ENCODE measurements at regions not wholly inside any gene's neighbourhood (a gene's known extent, or its start where the extent isn't known, plus 50 kb on each side); places are given as distances from the start of the nearest gene placed in this dataset.

DNA sequence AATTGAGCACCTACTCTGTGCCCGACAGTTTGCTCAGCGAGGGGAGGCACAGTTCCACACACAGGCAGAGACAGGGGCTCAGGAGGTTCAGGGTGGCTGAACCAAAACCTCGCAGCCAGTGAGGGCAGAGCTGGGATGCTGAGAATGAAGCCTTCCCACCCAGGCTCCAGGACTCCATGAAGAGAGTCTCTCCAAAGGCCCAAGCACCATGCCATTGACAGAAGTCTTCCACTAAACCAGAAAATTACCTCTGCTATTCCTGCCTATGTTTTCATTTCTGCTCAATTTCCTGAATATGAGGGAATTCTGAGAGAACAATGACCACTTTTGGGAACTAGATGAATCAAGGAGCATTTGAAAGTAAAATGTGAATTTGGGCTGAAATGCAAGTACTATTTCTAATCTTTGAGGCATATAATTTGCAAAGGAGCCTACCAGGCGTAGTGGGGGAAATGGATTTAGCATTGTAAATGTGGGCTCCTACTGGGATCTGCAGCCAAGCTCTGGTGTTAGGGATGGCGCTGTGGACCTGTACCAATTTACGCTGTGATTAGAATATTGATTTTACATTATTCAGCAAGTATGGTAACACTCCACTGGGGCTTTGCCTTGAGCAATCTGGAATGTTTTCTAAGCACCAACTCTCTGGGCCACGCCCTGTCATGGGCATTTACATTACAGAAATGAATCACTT lies 91.9 kb downstream of the DRD1 start:
- TF ChIP-seq EP300 (IDR thresholded peaks at IDR 0.05) (no peak), POLR2A (IDR thresholded peaks at IDR 0.05) (no peak), POLR2AphosphoS5 (IDR thresholded peaks at IDR 0.05) (no peak)
- TF ChIP-seq, protein P1, sequence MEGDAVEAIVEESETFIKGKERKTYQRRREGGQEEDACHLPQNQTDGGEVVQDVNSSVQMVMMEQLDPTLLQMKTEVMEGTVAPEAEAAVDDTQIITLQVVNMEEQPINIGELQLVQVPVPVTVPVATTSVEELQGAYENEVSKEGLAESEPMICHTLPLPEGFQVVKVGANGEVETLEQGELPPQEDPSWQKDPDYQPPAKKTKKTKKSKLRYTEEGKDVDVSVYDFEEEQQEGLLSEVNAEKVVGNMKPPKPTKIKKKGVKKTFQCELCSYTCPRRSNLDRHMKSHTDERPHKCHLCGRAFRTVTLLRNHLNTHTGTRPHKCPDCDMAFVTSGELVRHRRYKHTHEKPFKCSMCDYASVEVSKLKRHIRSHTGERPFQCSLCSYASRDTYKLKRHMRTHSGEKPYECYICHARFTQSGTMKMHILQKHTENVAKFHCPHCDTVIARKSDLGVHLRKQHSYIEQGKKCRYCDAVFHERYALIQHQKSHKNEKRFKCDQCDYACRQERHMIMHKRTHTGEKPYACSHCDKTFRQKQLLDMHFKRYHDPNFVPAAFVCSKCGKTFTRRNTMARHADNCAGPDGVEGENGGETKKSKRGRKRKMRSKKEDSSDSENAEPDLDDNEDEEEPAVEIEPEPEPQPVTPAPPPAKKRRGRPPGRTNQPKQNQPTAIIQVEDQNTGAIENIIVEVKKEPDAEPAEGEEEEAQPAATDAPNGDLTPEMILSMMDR (IDR thresholded peaks at IDR 0.05), result no peak

DNA sequence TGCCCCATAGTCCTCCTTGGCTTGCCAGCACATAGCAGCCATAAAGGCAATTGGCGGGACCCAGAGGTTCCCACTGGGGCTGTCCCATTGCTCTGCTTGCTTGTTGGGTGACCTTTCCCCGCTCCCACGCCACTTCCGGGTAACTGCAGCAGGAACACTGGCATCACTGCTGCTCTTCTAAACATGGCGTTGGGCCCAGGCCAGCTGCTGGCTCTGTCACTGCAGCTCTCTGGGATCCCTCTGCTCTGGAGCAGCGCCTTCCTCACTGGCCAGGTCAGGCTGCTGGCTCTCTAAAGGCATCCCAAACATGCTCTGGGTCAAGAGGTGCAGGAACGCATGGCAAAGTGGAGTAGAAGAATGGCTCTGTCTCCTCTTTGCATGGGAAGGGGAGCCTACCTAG lies 92.9 kb downstream of the DRD1 start:
- TF ChIP-seq POLR2A (IDR thresholded peaks at IDR 0.05) (no peak), EP300 (IDR thresholded peaks at IDR 0.05) (no peak), POLR2AphosphoS5 (IDR thresholded peaks at IDR 0.05) (no peak)
- TF ChIP-seq, protein P1 (IDR thresholded peaks at IDR 0.05), result no peak
- Histone ChIP-seq H3K27ac (no peak overlapping the region), H3K4me1 (no peaks in the 10 kb centered on the region), H3K4me3 (no peak overlapping the region), H3K9me3 (no peaks in the 10 kb centered on the region), H3K36me3 (no peaks in the 10 kb centered on the region), H3K27me3 (no peaks in the 10 kb centered on the region)
- no peak for DNase-seq
- intact Hi-C loops (cut with DNase I), result no loop called here
- 51 to 75% methylated on average over 7 of the region's 7 CpGs for WGBS, 2 donors

More for the DNA sequence above, 91.9 kb downstream of the DRD1 start:
- WGBS, 2 donors, result 90 to 91% methylated on average over 7 of the region's 7 CpGs
- Histone ChIP-seq H3K4me1 (no peaks in the 10 kb centered on the region), H3K27me3 (no peaks in the 10 kb centered on the region), H3K4me3 (no peak overlapping the region), H3K36me3 (no peaks in the 10 kb centered on the region), H3K9me3 (no peaks in the 10 kb centered on the region), H3K27ac (no peak overlapping the region)
- intact Hi-C loops (cut with DNase I), result no loop called here
- DNase-seq, result no peak

DNA sequence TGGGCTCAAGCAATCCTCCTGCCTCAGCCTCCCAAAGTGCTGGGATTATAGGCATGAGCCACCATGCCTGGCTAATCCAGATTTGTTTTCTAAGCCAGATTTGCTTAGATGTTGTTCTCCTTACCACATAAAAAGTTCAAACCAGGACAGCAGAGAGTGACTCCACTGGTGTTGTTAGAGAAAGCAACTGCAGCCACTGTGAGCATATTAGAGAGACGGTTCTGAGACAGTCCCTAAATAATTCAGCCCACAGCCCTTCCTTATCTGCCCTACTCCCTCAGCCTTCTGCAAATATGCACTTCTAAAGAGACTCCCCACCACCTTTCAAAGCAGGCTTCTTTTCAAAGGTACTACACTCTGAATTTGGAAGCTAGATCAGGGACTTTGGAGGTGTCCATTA lies 96.1 kb downstream of the DRD1 start:
- WGBS, 2 donors, result 48 to 51% methylated on average over 1 of the region's 1 CpG
- H3K9me3 ChIP-seq, result no peaks in the 10 kb centered on the region
- no peak overlapping the region for H3K27ac ChIP-seq
- H3K4me3 ChIP-seq, result no peak overlapping the region
- TF ChIP-seq POLR2A (IDR thresholded peaks at IDR 0.05) (no peak), EP300 (IDR thresholded peaks at IDR 0.05) (no peak), POLR2AphosphoS5 (IDR thresholded peaks at IDR 0.05) (no peak)
- TF ChIP-seq, protein P1 (IDR thresholded peaks at IDR 0.05), result no peak
- no peak for DNase-seq
- no peaks in the 10 kb centered on the region for H3K4me1 ChIP-seq
- intact Hi-C loops (cut with DNase I), result no loop called here
- H3K36me3 ChIP-seq, result no peaks in the 10 kb centered on the region
- H3K27me3 ChIP-seq, result no peaks in the 10 kb centered on the region

DNA sequence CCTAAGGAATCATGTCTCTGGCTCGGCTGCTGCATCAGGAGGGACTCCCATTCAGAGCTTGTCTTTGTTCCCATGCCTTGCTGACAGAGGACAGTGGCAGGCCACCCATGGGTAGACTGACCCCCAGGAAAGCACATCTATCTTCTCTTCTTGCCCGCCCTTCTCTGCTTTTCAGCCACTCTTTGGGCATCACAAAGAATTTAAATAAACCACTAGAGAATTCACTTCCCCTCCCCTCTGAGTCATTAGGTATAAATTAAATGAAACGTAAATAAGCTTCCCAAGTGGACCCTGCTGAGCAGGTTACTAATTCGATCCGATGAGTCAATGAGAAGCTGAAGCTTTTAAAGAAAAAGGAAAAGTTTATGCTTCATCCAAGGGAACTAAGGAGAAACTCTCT lies 97.0 kb downstream of the DRD1 start:
- TF ChIP-seq POLR2AphosphoS5 (IDR thresholded peaks at IDR 0.05) (no peak), EP300 (IDR thresholded peaks at IDR 0.05) (no peak), POLR2A (IDR thresholded peaks at IDR 0.05) (no peak)
- TF ChIP-seq, protein P1 (IDR thresholded peaks at IDR 0.05), result no peak
- intact Hi-C loops (cut with DNase I), result no loop called here
- no peaks in the 10 kb centered on the region for H3K9me3 ChIP-seq

More for the DNA sequence above, 97.0 kb downstream of the DRD1 start:
- Histone ChIP-seq H3K36me3 (no peaks in the 10 kb centered on the region), H3K4me1 (no peaks in the 10 kb centered on the region), H3K27ac (no peak overlapping the region), H3K27me3 (no peaks in the 10 kb centered on the region), H3K4me3 (no peak overlapping the region)
- DNase-seq, result no peak
- 42 to 55% methylated on average over 5 of the region's 5 CpGs for WGBS, 2 donors

All from sigmoid colon (tissue), 6 donors.